H1 (cell line): ENCODE measurements at regions not wholly inside any gene's neighbourhood (a gene's known extent, or its start where the extent isn't known, plus 50 kb on each side); places are given as distances from the start of the nearest gene placed in this dataset.

Experiments
- CTCF ChIA-PET: fragments of 300-600 bp; sonication (Branson Sonifier 250); formaldehyde crosslinking; loops from one replicate; lab custom pipeline; 2021; ENCODE audit not compliant: partially characterized antibody; lab: Charles Lee
- POLR2A ChIA-PET: fragments of 300-600 bp; sonication (Branson Sonifier 250); formaldehyde crosslinking; loops from one replicate; lab custom pipeline; 2021; ENCODE audit warnings: inconsistent platforms; ENCODE audit not compliant: partially characterized antibody; lab: Charles Lee
- DNase-seq, 2 experiments: peaks; one replicate each; pipeline versions ENCODE4 v3.0.0 to v3.0.0-alpha.2; 2010 to 2022; ENCODE audit warnings: low spot score in 2 of 2, low read depth in 1 of 2, mixed read lengths in 1 of 2
- FAIRE-seq: peaks from 2 replicates; lab custom pipeline; 2011; peaks lifted over from hg19 to GRCh38; lab: Jason Lieb, UNC
- H2AFZ ChIP-seq: 2 replicates; pipeline ENCODE4 v1.8.1; 2012; ENCODE audit warnings: low read length, inconsistent platforms
- H2AK5ac ChIP-seq: 2 replicates; pipeline ENCODE4 v1.6.1; 2013; ENCODE audit warnings: low read depth, low read length
- H2BK120ac ChIP-seq: replicated peaks from 2 replicates; pipeline ENCODE3; 2013; ENCODE audit warnings: low read depth, low read length, inconsistent platforms
- H2BK12ac ChIP-seq: 2 replicates; pipeline ENCODE4 v1.6.1; 2013; ENCODE audit warnings: low read depth, low read length
- H2BK15ac ChIP-seq: 2 replicates; pipeline ENCODE4 v1.6.1; 2013; ENCODE audit warnings: low read length
- H2BK20ac ChIP-seq: 2 replicates; pipeline ENCODE4 v1.6.1; 2013; ENCODE audit warnings: low read length
- H2BK5ac ChIP-seq: 2 replicates; pipeline ENCODE4 v1.6.1; 2013; ENCODE audit warnings: low read depth, low read length
- H3K14ac ChIP-seq: 2 replicates; pipeline ENCODE4 v1.6.1; 2013; ENCODE audit warnings: inconsistent platforms; ENCODE audit not compliant: insufficient read length
- H3K18ac ChIP-seq: 2 replicates; pipeline ENCODE4 v1.6.1; 2013; ENCODE audit warnings: low read length; ENCODE audit errors: extremely low read depth
- H3K23ac ChIP-seq: 2 replicates; pipeline ENCODE4 v1.6.1; 2013; ENCODE audit warnings: inconsistent platforms; ENCODE audit not compliant: insufficient read length
- H3K23me2 ChIP-seq: 2 replicates; pipeline ENCODE4 v1.6.1; 2013; ENCODE audit warnings: low read depth, low read length
- H3K27ac ChIP-seq: 2 replicates; pipeline ENCODE4 v1.6.1; 2011; ENCODE audit warnings: low read depth, low read length, inconsistent platforms
- H3K27me3 ChIP-seq, 4 experiments: replicated peaks in 1 of 4; 1 replicate in 1 of 4; 2 replicates in 3 of 4; pipeline versions ENCODE4 v1.6.1 to v1.8.1; 2011 to 2013; ENCODE audit warnings: low read length in 3 of 4, mild to moderate bottlenecking in 3 of 4, inconsistent platforms in 2 of 4, mixed read lengths in 2 of 4, moderate library complexity in 1 of 4; ENCODE audit not compliant: control insufficient read depth in 3 of 4, insufficient read depth in 3 of 4; ENCODE audit errors: extremely low read depth in 1 of 4
- H3K36me3 ChIP-seq, 4 experiments: 2 replicates each; pipeline versions ENCODE4 v1.6.1 to v1.8.1; 2011 to 2013; ENCODE audit warnings: mild to moderate bottlenecking in 4 of 4, low read length in 3 of 4, moderate library complexity in 2 of 4, control low read depth in 1 of 4, inconsistent platforms in 1 of 4; ENCODE audit not compliant: insufficient read depth in 4 of 4, control insufficient read depth in 2 of 4
- H3K4ac ChIP-seq: replicated peaks from 2 replicates; pipeline ENCODE3; 2013; ENCODE audit warnings: low read length, low read depth, mixed read lengths, inconsistent platforms; ENCODE audit not compliant: insufficient read length
- H3K4me1 ChIP-seq, 4 experiments: replicated peaks in 1 of 4; 1 replicate in 1 of 4; 2 replicates in 3 of 4; pipeline versions ENCODE4 v1.6.1 to v1.8.1; 2011 to 2013; ENCODE audit warnings: low read length in 3 of 4, inconsistent platforms in 2 of 4, mixed read lengths in 1 of 4; ENCODE audit not compliant: insufficient read depth in 4 of 4, control insufficient read depth in 3 of 4
- H3K4me2 ChIP-seq, 2 experiments: 2 replicates each; pipeline versions ENCODE4 v1.6.1 to v1.8.1; 2011 to 2013; ENCODE audit warnings: low read depth in 2 of 2, low read length in 2 of 2, control low read depth in 1 of 2, inconsistent platforms in 1 of 2, mild to moderate bottlenecking in 1 of 2; ENCODE audit not compliant: insufficient read depth in 1 of 2
- H3K4me3 ChIP-seq, 4 experiments: fragments of 200-600, 300-600 bp in 1 of 4; sonication (generic), shearing (Covaris generic), sonication (Bioruptor Twin) in 1 of 4; 2 replicates each; pipeline versions ENCODE4 v1.5.1 to v1.8.1; 2011 to 2016; ENCODE audit warnings: low read length in 4 of 4, low read depth in 3 of 4, control low read depth in 2 of 4, inconsistent platforms in 2 of 4, mild to moderate bottlenecking in 2 of 4, mixed read lengths in 1 of 4, moderate library complexity in 1 of 4; ENCODE audit not compliant: insufficient read depth in 2 of 4; ENCODE audit errors: extremely low read depth in 1 of 4
- H3K56ac ChIP-seq: replicated peaks from 2 replicates; pipeline ENCODE3; 2013; ENCODE audit warnings: low read depth, mild to moderate bottlenecking, mixed read lengths, low read length, inconsistent platforms; ENCODE audit not compliant: insufficient read length
- H3K79me1 ChIP-seq: 2 replicates; pipeline ENCODE4 v1.6.1; 2013; ENCODE audit warnings: low read depth, low read length, control low read depth
- H3K79me2 ChIP-seq, 2 experiments: 2 replicates each; pipeline versions ENCODE4 v1.6.1 to v1.8.1; 2012 to 2013; ENCODE audit warnings: low read length in 2 of 2, mild to moderate bottlenecking in 2 of 2, inconsistent platforms in 1 of 2; ENCODE audit not compliant: insufficient read depth in 2 of 2, control insufficient read depth in 1 of 2
- H3K9ac ChIP-seq, 4 experiments: replicated peaks in 1 of 4; 1 replicate in 1 of 4; 2 replicates in 3 of 4; pipeline versions ENCODE4 v1.6.1 to v1.8.1; 2011 to 2013; ENCODE audit warnings: low read depth in 3 of 4, low read length in 3 of 4, control low read depth in 2 of 4, mild to moderate bottlenecking in 2 of 4, moderate library complexity in 2 of 4, inconsistent platforms in 1 of 4; ENCODE audit errors: extremely low read depth in 1 of 4
- H3K9me3 ChIP-seq, 2 experiments: 2 replicates each; pipeline versions ENCODE4 v1.6.1 to v1.8.1; 2012 to 2013; ENCODE audit warnings: mild to moderate bottlenecking in 2 of 2, moderate library complexity in 2 of 2, control low read depth in 1 of 2, inconsistent platforms in 1 of 2, low read depth in 1 of 2, low read length in 1 of 2, mixed read lengths in 1 of 2; ENCODE audit not compliant: insufficient read depth in 2 of 2
- H4K20me1 ChIP-seq, 2 experiments: replicated peaks in 1 of 2; 2 replicates each; pipeline versions ENCODE3 to v1.8.1; 2011 to 2013; ENCODE audit warnings: inconsistent platforms in 2 of 2, low read length in 2 of 2, mild to moderate bottlenecking in 1 of 2; ENCODE audit not compliant: insufficient read depth in 2 of 2, control insufficient read depth in 1 of 2
- H4K5ac ChIP-seq: 2 replicates; pipeline ENCODE4 v1.6.1; 2013; ENCODE audit warnings: low read length, low read depth, mixed read lengths, inconsistent platforms; ENCODE audit not compliant: insufficient read length
- H4K8ac ChIP-seq: 2 replicates; pipeline ENCODE4 v1.8.0; 2013; ENCODE audit warnings: mild to moderate bottlenecking, moderate library complexity, low read length, inconsistent platforms; ENCODE audit not compliant: insufficient read depth; ENCODE audit errors: extremely low read depth
- H4K91ac ChIP-seq: replicated peaks from 2 replicates; pipeline ENCODE3; 2013; ENCODE audit warnings: low read length, mixed read lengths, inconsistent platforms; ENCODE audit not compliant: insufficient read length
- BRCA1 ChIP-seq: IDR thresholded peaks from 2 replicates; pipeline ENCODE4 v1.6.1; 2012; ENCODE audit warnings: low read depth, low read length, improper control_type of control experiment
- EZH2 ChIP-seq: fragments of 200-600 bp; sonication (generic); IDR thresholded peaks from 2 replicates; pipeline ENCODE4 v1.7.1; 2012; ENCODE audit warnings: low read depth, mild to moderate bottlenecking, moderate library complexity, low read length, inconsistent platforms; ENCODE audit not compliant: severe bottlenecking
- FOSL1 ChIP-seq: IDR thresholded peaks from 2 replicates; pipeline ENCODE4 v1.6.1; 2011; ENCODE audit warnings: mild to moderate bottlenecking, low read depth, low read length, moderate library complexity; ENCODE audit not compliant: insufficient read depth
- JUND ChIP-seq: IDR thresholded peaks from 2 replicates; pipeline ENCODE4 v1.6.1; 2011; ENCODE audit warnings: mild to moderate bottlenecking, improper control_type of control experiment, low read length
- KDM5A ChIP-seq: fragments of 200-600 bp; IDR thresholded peaks from 2 replicates; pipeline ENCODE4 v1.7.1; 2012; ENCODE audit warnings: mild to moderate bottlenecking, low read length, inconsistent platforms, mixed read lengths
- MAFK ChIP-seq: IDR thresholded peaks from 2 replicates; pipeline ENCODE4 v1.6.1; 2012; ENCODE audit warnings: low read depth, mild to moderate bottlenecking, improper control_type of control experiment, low read length
- MAX ChIP-seq: IDR thresholded peaks from 2 replicates; pipeline ENCODE4 v1.6.1; 2012; ENCODE audit warnings: inconsistent platforms
- NANOG ChIP-seq: IDR thresholded peaks from 2 replicates; pipeline ENCODE4 v1.6.1; 2011; ENCODE audit warnings: low read length, low read depth, mild to moderate bottlenecking, inconsistent platforms; ENCODE audit not compliant: insufficient read depth, poor library complexity, severe bottlenecking
- PHF8 ChIP-seq: fragments of 200-600 bp; sonication (generic); conservative IDR thresholded peaks from 2 replicates; pipeline ENCODE4 v1.7.1; 2012; ENCODE audit warnings: low read depth, mild to moderate bottlenecking, inconsistent platforms, low read length, moderate library complexity
- POU5F1 ChIP-seq: IDR thresholded peaks from 2 replicates; pipeline ENCODE4 v1.6.1; 2011; ENCODE audit warnings: low read depth, mild to moderate bottlenecking, low read length, moderate library complexity
- RBBP5 ChIP-seq: IDR thresholded peaks from 2 replicates; pipeline ENCODE4 v1.7.1; 2012; ENCODE audit warnings: low read depth, mild to moderate bottlenecking, inconsistent platforms, low read length, moderate library complexity, borderline replicate concordance
- RXRA ChIP-seq: IDR thresholded peaks from 2 replicates; pipeline ENCODE4 v1.6.1; 2011; ENCODE audit warnings: low read depth, mild to moderate bottlenecking, low read length, moderate library complexity; ENCODE audit not compliant: insufficient read depth
- SIN3A ChIP-seq, 2 experiments: IDR thresholded peaks in 1 of 2; conservative IDR thresholded peaks in 1 of 2; 2 replicates each; pipeline ENCODE4 v1.6.1; 2011 to 2012; ENCODE audit warnings: low read length in 2 of 2, improper control_type of control experiment in 1 of 2, low read depth in 1 of 2, mild to moderate bottlenecking in 1 of 2
- SUZ12 ChIP-seq: fragments of 200-600 bp; sonication (generic); IDR thresholded peaks from 2 replicates; pipeline ENCODE4 v1.6.1; 2012; ENCODE audit warnings: mild to moderate bottlenecking, inconsistent platforms, low read length, moderate library complexity, mixed read lengths
- TAF1 ChIP-seq: IDR thresholded peaks from 2 replicates; pipeline ENCODE4 v1.6.1; 2011; ENCODE audit warnings: mild to moderate bottlenecking, low read depth, low read length
- WGBS, 2 experiments: shearing (Covaris generic) in 1 of 2; methylation state at CpG; one replicate each; pipeline versions ENCODE4 v1.1.6 to v1.1.7; 2013 to 2015; ENCODE audit warnings: low lambda C conversion rate in 2 of 2, mixed read lengths in 2 of 2, inconsistent platforms in 1 of 2, low coverage in 1 of 2, missing lambda C conversion rate in 1 of 2; ENCODE audit not compliant: insufficient replicate concordance in 2 of 2, insufficient coverage in 1 of 2, insufficient read length in 1 of 2; ENCODE audit errors: extremely low coverage in 1 of 2, missing lambda C conversion rate in 1 of 2; 5-methylcytosine and 5-hydroxymethylcytosine counted together

DNA sequence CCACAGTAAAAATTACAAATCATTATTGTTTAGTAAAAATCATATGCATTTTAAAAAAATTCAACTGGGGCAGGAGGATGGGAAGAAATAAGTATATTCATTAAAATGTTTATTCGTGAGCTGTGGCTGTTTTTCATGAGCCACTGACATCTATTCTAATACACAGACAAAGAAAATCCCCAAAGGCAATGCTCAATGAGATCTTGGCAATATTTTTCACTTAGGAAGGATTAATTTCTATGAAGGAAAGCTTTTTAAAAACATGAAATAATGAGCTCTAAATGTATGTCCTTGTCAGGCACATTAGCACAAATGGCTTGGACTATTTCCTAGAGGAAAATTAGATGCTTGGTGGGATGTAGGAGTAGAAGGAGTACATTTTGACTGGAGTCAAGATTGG, 262.0 kb upstream of the MMADHC start:
- Histone ChIP-seq H2AK5ac (no peak overlapping the region), H3K56ac (no peak overlapping the region), H3K23me2 (no peaks in the 10 kb centered on the region), H4K20me1 (no peaks in the 10 kb centered on the region), H3K4me2 (no peak overlapping the region), H2AFZ (no peak overlapping the region), H3K27ac (no peak overlapping the region), H3K79me2 (no peaks in the 10 kb centered on the region), H3K79me1 (no peaks in the 10 kb centered on the region), H3K36me3 (no peaks in the 10 kb centered on the region), H2BK5ac (no peak overlapping the region), H3K4me3 (no peak overlapping the region), H3K27me3 (no peaks in the 10 kb centered on the region), H2BK120ac (no peak overlapping the region), H3K18ac (no peak overlapping the region), H3K9ac (no peak overlapping the region), H3K4ac (no peak overlapping the region), H3K23ac (no peak overlapping the region), H4K8ac (no peak overlapping the region), H3K14ac (no peak overlapping the region), H3K9me3 (peaks cover 3 to 6% of the 10 kb centered on the region in 2 experiments; a peak in 1 of 4 replicates), H2BK12ac (no peak overlapping the region), H4K5ac (no peak overlapping the region), H2BK20ac (no peak overlapping the region), H4K91ac (no peak overlapping the region), H3K4me1 (no peaks in the 10 kb centered on the region), H2BK15ac (no peak overlapping the region)
- ChIA-PET POLR2A (no interaction called here), CTCF (interaction anchor here (0.5 kb wide), 1 partner anchor 12 kb away, joined by 3 read pairs; no protein-coding TSS in a partner anchor)
- DNase-seq (no peak), FAIRE-seq (no peak)
- WGBS, 2 experiments = 89% methylated on average over 1 of the region's 1 CpG; no CpG with 5 or more reads in 1 of the 2 experiments
- TF ChIP-seq RXRA (no peak), EZH2 (no peak), SIN3A (conservative IDR thresholded peaks at IDR 0.05 in 1 of 2, IDR thresholded peaks at IDR 0.05 in 1 of 2; ENCODE audit: low read depth in 1 of 2, low read length in 2 of 2) (no peak), RBBP5 (no peak), SUZ12 (no peak), MAX (no peak), BRCA1 (no peak), TAF1 (no peak), JUND (no peak), FOSL1 (no peak), POU5F1 (no peak), PHF8 (no peak), KDM5A (no peak), NANOG (no peak), MAFK (no peak)
